Progenitor cell of endocrine pancreas (in vitro differentiated cells): ENCODE measurements at regions not wholly inside any gene's neighbourhood (a gene's known extent, or its start where the extent isn't known, plus 50 kb on each side); places are given as distances from the start of the nearest gene placed in this dataset.
"Not testable (repeated sequence)": the region's sequence is repeated elsewhere in the genome, so short reads cannot be mapped to it uniquely, and the experiment has no call there.

ENCODE experiments used
- DNase-seq: peaks from one replicate; pipeline ENCODE4 v3.0.0; 2021; ENCODE audit warnings: low spot score; ENCODE audit not compliant: unreplicated experiment
- H3K27ac Mint-ChIP-seq: 2 replicates; pipeline ENCODE4 v1.8.0; 2021; ENCODE audit warnings: mild to moderate bottlenecking, moderate library complexity, mixed read lengths
- H3K27me3 Mint-ChIP-seq: 2 replicates; pipeline ENCODE4 v1.8.0; 2021; ENCODE audit warnings: mixed read lengths
- H3K36me3 Mint-ChIP-seq: 2 replicates; pipeline ENCODE4 v1.8.0; 2022; ENCODE audit warnings: mixed read lengths; ENCODE audit not compliant: insufficient read depth
- H3K4me1 Mint-ChIP-seq: 2 replicates; pipeline ENCODE4 v1.8.0; 2021; ENCODE audit warnings: low read depth, mixed read lengths
- H3K4me3 Mint-ChIP-seq: 2 replicates; pipeline ENCODE4 v1.8.0; 2021; ENCODE audit warnings: low read depth, mild to moderate bottlenecking, moderate library complexity, mixed read lengths
- H3K9me3 Mint-ChIP-seq: 2 replicates; pipeline ENCODE4 v1.8.0; 2021; ENCODE audit warnings: low read depth, mixed read lengths
- TF ChIP-seq, protein P1 (sequence below): fragments of 200-600 bp; sonication (generic); IDR thresholded peaks from one replicate; pipeline ENCODE4 v1.5.0; 2021; ENCODE audit warnings: antibody characterized with exemption, mild to moderate bottlenecking; ENCODE audit not compliant: unreplicated experiment

DNA sequence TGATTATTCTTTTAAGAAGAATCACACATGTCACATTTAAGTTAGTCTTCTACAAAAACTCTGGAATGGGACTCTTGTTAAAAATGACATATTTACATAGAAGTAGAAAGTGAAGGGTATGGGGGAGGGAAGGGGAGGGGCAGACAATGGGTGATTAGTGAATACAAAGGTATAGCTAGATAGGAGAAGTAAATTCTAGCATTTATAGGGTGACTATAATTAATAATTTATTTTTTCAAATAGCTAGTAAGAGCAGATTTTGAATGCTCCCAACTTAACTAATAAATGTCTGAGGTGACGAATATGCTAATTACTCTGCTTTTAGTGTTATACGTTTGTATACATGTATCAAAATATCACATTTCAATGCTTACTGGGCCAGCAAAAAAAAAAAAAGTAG is 59.4 kb downstream of the BLTP3B start:
- H3K4me3 Mint-ChIP-seq, result no peak overlapping the region
- H3K27ac Mint-ChIP-seq, result no peak overlapping the region
- no peaks in the 10 kb centered on the region for H3K27me3 Mint-ChIP-seq
- DNase-seq, result no peak
- no peaks in the 10 kb centered on the region for H3K4me1 Mint-ChIP-seq
- H3K9me3 Mint-ChIP-seq, result peaks cover 30% of the 10 kb centered on the region
- TF ChIP-seq, protein P1, sequence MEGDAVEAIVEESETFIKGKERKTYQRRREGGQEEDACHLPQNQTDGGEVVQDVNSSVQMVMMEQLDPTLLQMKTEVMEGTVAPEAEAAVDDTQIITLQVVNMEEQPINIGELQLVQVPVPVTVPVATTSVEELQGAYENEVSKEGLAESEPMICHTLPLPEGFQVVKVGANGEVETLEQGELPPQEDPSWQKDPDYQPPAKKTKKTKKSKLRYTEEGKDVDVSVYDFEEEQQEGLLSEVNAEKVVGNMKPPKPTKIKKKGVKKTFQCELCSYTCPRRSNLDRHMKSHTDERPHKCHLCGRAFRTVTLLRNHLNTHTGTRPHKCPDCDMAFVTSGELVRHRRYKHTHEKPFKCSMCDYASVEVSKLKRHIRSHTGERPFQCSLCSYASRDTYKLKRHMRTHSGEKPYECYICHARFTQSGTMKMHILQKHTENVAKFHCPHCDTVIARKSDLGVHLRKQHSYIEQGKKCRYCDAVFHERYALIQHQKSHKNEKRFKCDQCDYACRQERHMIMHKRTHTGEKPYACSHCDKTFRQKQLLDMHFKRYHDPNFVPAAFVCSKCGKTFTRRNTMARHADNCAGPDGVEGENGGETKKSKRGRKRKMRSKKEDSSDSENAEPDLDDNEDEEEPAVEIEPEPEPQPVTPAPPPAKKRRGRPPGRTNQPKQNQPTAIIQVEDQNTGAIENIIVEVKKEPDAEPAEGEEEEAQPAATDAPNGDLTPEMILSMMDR, result no peak
- H3K36me3 Mint-ChIP-seq, result peaks cover 50% of the 10 kb centered on the region

DNA sequence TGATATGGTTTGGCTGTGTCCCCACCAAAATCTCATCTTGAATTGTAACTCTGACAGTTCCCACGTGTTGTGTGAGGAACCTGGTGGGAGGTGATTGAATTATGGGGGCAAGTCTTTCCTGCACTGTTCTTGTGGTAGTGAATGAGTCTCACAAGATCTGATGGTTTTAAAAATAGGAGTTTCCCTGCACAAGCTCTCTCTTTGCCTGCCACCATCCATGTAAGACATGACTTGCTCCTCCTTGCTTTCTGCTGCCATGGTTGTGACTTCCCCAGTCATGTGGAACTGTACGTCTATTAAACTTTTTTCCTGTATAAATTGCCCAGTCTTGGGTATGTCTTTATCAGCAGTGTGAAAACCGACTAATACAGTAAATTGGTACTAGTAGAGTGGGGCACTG is 63.9 kb downstream of the BLTP3B start:
- H3K4me1 Mint-ChIP-seq, H3K4me3 Mint-ChIP-seq, H3K27ac Mint-ChIP-seq, H3K27me3 Mint-ChIP-seq, DNase-seq: not testable (repeated sequence)
- Mint-ChIP-seq H3K9me3 (peaks cover 33% of the 10 kb centered on the region), H3K36me3 (peaks cover 58% of the 10 kb centered on the region)

DNA sequence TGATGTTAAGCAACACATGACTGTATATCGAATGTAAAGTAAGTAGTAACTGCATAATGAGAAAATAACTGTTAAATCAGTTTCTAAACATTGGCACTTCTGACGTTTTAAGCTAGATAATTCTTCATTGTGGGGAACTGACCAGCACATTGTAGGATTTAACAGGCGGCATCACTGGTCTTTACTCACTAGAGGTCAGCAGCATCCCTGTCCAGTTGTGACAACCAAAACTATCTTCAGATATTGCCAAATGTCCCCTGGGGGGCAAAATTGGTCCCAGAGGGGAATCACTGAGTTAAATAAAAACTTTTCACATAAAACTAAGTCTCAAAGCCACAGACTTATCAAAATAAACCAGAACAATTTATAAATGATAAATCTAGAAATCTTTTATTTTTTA is 65.3 kb downstream of the BLTP3B start:
- Mint-ChIP-seq H3K9me3 (peaks cover 33% of the 10 kb centered on the region), H3K4me1 (no peaks in the 10 kb centered on the region), H3K4me3 (no peak overlapping the region), H3K27ac (no peak overlapping the region), H3K36me3 (peaks cover 54% of the 10 kb centered on the region), H3K27me3 (no peaks in the 10 kb centered on the region)
- TF ChIP-seq, protein P1, result no peak
- no peak for DNase-seq

DNA sequence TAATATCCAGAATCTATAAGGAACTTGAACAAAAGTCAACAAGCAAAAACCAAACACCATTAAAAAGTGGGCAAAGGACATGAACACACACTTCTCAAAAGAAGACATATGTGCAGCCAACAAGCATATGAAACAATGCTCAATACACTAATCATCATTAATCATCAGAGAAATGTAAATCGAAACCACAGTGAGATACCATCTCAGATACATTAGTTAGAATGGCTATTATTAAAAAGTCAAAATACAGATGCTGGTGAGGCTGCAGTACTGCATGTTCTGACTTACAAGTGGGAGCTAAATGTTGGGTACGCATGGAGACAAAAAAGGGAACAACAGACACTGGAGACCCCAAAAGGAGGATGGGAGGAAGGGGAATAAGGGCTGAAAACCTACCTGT is 67.1 kb downstream of the BLTP3B start:
- H3K4me1 Mint-ChIP-seq, result no peaks in the 10 kb centered on the region
- H3K27ac Mint-ChIP-seq, result no peak overlapping the region
- H3K36me3 Mint-ChIP-seq, result peaks cover 38% of the 10 kb centered on the region

DNA sequence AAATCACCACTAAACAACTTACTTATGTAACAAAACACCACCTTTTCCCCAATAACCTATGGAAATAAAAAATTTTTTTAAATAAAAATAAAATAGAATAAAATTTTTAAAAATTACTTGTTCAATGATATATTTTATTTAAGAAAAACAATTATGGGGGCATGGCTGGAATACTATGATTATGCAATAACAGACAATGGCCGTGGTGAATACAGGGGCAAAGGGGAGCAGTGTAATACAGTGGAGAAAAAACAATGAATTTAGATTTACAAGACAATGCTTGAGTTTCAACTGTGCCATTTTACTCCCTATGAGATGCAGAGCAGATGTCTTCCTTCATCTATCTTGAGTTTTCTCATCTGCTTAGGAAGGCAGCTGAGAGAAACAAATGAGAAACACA is 72.9 kb downstream of the BLTP3B start:
- Mint-ChIP-seq H3K4me3 (no peak overlapping the region), H3K27me3 (no peaks in the 10 kb centered on the region), H3K27ac (no peak overlapping the region), H3K36me3 (peaks cover 52% of the 10 kb centered on the region), H3K9me3 (peaks cover 44% of the 10 kb centered on the region), H3K4me1 (no peaks in the 10 kb centered on the region)
- TF ChIP-seq, protein P1, result no peak
- no peak for DNase-seq

More for the DNA sequence above, 67.1 kb downstream of the BLTP3B start:
- TF ChIP-seq, protein P1, result no peak
- Mint-ChIP-seq H3K4me3 (no peak overlapping the region), H3K27me3 (no peaks in the 10 kb centered on the region), H3K9me3 (peaks cover 20% of the 10 kb centered on the region)
- DNase-seq, result no peak

DNA sequence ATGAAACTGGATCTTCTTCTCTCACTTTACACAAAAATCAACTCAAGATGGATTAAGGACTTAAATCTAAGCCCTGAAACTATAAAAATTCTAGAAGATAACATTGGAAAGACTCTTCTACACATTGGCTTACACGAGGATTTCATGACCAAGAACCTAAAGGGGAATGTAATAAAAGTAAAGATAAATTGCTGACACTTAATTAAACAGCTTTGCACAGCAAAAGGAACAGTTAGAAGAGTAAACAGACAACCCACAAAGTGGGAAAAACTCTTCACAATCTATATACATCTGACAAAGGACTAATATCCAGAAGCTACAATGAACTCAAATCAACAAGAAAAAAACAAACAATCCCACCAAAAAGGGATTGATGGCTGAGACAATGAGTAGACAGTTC is 74.4 kb downstream of the BLTP3B start:
- no peak overlapping the region for H3K4me3 Mint-ChIP-seq
- no peak overlapping the region for H3K27ac Mint-ChIP-seq
- no peaks in the 10 kb centered on the region for H3K4me1 Mint-ChIP-seq
- no peaks in the 10 kb centered on the region for H3K27me3 Mint-ChIP-seq
- peaks cover 51% of the 10 kb centered on the region for H3K9me3 Mint-ChIP-seq
- no peak for DNase-seq
- TF ChIP-seq, protein P1, result no peak
- peaks cover 60% of the 10 kb centered on the region for H3K36me3 Mint-ChIP-seq
